Germinal center (tissue), 1 donor: ENCODE measurements at regions not wholly inside any gene's neighbourhood (a gene's known extent, or its start where the extent isn't known, plus 50 kb on each side); places are given as distances from the start of the nearest gene placed in this dataset.

ENCODE experiments used
- DNase-seq: peaks from one replicate; pipeline ENCODE4 v3.0.0; 2012; ENCODE audit warnings: mixed read lengths, low spot score

GRCh38 chr12:98351784-98352183 lies 163.6 kb upstream of the TMPO start:
- DNase-seq: no peak

DNA sequence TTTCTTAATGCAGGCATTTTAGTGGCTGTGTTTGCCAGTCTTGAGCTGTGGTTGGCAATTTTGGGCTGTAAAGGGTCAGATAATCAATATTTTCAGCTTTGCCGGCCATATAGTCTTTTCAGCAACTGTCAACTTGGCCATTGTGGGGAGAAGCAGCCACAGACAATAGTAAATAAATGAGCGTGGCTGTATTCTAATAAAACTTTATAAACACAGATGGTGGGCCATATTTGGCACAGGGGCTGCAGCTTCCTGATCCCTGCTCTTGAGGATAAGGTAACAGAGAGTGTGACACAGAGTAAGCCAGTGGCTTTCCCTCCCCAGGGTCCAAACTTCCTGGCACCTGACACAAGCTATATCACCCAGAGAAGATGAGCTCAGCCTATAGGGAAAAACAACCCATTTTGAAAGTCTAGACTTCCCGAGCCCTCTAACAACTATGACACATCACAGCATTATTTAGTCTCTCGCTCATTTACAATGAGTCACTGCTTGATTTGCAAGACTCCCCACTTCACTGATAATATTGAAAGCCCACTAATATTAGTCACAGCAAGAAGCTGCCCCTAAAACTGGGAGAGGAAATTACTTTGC lies 163.1 kb upstream of the TMPO start:
- no peak for DNase-seq

DNA sequence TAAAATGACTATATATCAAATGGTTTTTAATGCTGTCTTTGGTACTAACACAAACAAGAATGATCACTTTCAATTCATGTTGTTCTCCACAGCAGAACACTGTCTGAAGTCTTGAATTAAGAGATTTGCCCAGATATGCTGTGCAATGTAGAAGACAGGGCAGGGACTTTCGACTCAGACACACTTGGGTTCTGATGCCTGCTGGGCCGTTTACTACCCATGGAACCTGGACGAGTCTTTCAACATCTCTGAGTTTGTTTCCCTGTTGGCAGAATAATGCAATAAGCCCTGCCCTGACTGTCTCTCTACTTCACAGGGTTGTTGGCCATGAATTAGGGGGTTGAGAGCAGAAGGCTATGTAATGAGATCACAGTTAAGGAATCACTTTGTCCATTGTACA lies 162.6 kb upstream of the TMPO start:
- DNase-seq: no peak

DNA sequence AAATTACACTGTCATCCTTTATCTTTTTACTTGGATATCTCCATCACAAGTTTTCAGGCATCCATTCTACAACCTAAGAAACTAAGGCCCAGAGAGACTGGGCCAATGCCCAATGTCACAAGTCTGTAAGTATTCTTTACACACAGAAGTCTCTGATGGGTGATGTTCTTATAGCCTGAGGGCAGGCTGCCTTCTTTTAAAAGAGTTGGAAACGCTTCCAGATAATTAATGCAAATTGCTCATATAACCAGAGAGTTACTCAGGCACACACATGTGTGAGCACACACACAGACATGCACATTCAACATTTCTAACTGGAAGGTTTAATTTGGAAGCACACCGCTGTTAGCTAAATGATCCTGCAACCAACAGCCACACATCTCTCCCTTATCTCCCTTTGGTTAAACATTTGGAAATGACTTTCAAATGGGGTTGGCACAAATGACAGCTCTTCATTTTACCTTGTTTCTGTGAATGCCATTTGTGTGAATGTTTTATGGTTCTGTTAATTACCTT lies 160.8 kb upstream of the TMPO start:
- no peak for DNase-seq

DNA sequence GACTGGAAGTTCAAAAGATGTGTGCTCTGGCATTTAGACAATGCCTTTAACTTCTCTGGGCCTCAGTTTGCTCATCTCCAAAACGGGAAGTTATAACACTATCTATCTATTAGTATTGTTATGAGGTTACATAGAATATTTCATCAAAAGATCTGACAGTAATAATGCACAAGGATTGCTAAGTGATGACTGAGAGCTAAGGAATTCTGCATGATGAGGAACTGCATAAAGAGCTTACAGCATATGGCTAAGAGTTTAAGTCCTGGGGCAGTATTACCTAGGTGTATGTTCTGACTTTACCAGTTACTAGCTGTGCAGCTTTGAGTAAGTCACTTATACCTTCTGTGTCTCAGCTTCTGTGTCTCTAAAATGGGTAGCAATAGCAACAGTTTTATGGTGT lies 160.1 kb upstream of the TMPO start:
- no peak for DNase-seq

- DNase-seq: no peak
These were observed 159.5 kb upstream of the TMPO start for GRCh38 chr12:98355933-98356332.

GRCh38 chr12:98358144-98358543 lies 157.2 kb upstream of the TMPO start:
- no peak for DNase-seq

GRCh38 chr12:98359856-98360255 lies 155.5 kb upstream of the TMPO start:
- no peak for DNase-seq

- no peak for DNase-seq
These were observed 155.0 kb upstream of the TMPO start for GRCh38 chr12:98360401-98360800.

- DNase-seq: no peak
These were observed 145.8 kb upstream of the TMPO start for GRCh38 chr12:98369581-98369980.

DNA sequence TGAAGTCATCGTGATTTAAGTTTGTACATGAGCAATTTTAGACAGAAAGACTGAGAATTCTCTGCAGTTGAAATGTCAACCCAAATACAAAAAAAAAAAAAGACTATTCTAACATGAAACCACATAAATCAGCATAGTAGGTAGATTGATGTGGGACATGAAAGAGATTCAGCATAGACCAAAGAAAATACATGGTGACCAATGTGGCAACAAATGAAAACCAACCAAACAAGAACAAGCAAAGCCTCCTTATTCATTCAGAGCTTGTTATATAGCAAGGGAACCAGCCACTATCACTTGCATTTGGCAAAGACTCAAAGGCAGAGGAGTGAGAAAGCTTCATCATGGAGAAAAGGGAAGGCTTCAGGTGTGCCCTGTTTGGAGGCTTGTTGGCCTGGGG lies 144.4 kb upstream of the TMPO start:
- DNase-seq: no peak

GRCh38 chr12:98371419-98371818 lies 144.0 kb upstream of the TMPO start:
- no peak for DNase-seq

- no peak for DNase-seq
These were observed 142.9 kb upstream of the TMPO start for GRCh38 chr12:98372340-98373024.

GRCh38 chr12:98373025-98373554 lies 142.3 kb upstream of the TMPO start:
- DNase-seq: peak; percentile 8

GRCh38 chr12:98374007-98374406 lies 141.4 kb upstream of the TMPO start:
- no peak for DNase-seq

- DNase-seq: no peak
These were observed 136.3 kb upstream of the TMPO start for GRCh38 chr12:98379106-98379505.

GRCh38 chr12:98385641-98386040 lies 129.7 kb upstream of the TMPO start:
- DNase-seq: no peak

DNA sequence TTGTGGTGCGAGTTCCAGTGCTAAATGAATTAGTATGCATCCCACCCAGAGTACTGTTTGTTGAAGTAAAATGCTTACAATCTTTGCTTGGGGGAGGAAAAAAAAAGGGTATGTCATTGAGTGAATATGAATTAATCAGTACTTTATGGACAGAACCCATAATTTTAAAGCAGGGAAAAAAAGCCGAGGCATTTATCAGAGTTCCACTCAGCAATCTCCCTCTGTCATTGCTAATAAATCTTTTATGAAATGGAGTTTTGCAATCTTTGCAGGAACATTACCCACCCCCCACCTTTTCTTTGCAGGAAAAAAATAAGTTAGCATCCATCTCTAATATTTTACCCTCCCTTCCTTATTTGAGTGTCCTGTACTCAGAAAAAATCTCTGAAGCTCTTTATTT lies 127.9 kb upstream of the TMPO start:
- no peak for DNase-seq

DNA sequence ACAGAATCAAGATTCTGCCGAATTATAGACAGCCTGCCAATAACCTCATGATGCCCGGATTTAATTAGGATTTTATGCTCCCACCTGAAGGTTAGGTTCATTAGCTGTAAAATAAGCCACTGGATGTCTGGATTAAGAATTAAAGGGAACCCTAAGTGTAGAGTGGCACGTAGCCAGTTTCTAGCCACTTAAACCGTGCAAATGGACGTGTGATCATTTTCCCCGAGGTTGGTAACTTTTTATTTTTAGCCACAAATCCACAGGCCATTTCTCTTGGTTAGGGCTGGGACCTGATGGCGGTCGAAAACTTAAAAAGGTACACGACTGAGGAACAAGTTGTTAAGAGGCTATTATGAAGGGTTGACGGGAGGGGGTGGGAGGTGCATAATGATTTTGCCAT lies 127.3 kb upstream of the TMPO start:
- no peak for DNase-seq

DNA sequence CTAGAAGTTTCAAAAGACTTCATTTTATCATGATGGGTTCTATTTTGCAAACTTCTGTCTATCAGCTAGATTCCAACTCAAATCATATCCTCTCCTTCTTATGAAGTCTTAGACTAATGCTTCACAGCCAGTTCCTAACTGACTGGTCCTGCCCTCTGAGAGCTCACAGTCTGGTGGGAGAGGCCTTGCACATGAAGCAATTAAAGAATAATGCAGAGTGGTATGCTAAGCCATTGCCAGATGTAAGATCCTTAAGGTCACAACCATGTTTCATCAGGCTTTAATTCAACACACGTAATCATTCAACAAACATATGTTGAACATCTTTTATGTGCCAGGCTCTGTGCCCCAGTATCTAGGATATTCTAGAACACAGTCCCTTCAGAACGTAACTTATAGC lies 125.8 kb upstream of the TMPO start:
- DNase-seq: no peak

- peak; percentile 75 for DNase-seq
These were observed 117.9 kb upstream of the TMPO start for GRCh38 chr12:98397323-98398105.

DNA sequence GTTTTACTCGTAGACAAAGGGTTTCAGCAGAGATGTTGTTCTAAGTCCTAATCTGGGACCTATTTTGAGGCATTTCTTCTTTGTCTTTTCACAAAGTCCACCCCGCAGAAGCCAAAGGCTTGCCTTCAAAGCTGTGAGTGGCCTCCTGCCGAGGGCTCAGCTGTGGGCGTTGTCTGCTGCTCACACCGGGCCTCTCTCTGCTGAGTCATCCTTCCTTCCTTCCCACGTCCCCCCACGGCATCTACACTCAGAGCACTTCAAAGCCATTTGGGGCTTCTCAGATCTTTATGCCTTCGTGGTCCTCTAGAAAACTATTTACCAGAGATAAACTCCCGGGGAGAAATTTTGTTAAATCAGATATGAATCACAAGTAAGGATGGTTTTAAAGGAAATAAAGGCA lies 115.9 kb upstream of the TMPO start:
- DNase-seq: no peak

DNA sequence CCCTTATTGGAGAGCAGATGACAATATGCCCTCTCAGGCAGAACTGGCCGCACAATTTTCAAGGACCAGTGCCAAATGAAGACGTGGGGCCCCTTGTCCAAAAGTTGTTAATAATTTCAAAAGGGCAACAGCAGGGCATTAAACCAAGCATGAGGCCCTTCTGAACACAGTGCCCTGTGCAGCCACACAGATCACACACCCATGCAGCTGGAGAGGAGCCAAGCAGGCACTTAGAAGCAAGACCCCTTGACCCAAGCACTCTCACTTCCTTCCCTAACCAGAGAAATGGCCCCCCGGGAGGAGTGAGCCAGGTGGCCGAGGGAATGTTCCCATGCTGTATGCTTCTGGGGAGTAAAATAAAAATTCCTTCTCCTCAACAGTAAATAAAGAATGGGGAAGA lies 114.0 kb upstream of the TMPO start:
- DNase-seq: no peak
